Endothelial cell of umbilical vein (primary cell): ENCODE measurements at regions not wholly inside any gene's neighbourhood (a gene's known extent, or its start where the extent isn't known, plus 50 kb on each side); places are given as distances from the start of the nearest gene placed in this dataset.

Experiments
- BruUV-seq: library from RNA; stranded (reverse); fragments of 400-500 nt; replicated peaks from 2 replicates; lab custom pipeline; 2021; lab: Mats Ljungman, UMichigan
- CTCF ChIA-PET: fragments of 300-600, 350-600 bp; sonication (Branson Sonifier 250); formaldehyde crosslinking; loops from one replicate; lab custom pipeline; 2021; ENCODE audit warnings: antibody characterized with exemption, inconsistent platforms; lab: Charles Lee
- POLR2A ChIA-PET: fragments of 300-600, 350-600 bp; sonication (Branson Sonifier 250); formaldehyde crosslinking; loops from one replicate; lab custom pipeline; 2021; ENCODE audit warnings: antibody characterized with exemption, inconsistent platforms; lab: Charles Lee
- DNase-seq: peaks from one replicate; pipeline ENCODE4 v3.0.0-alpha.2; 2011; ENCODE audit warnings: low read depth, low spot score
- FAIRE-seq: peaks from 2 replicates; lab custom pipeline; 2011; peaks lifted over from hg19 to GRCh38; lab: Jason Lieb, UNC
- H2AFZ ChIP-seq: 2 replicates; pipeline ENCODE4 v1.6.0; 2012; ENCODE audit warnings: low read depth, low read length, control low read depth, inconsistent platforms
- H3K27ac ChIP-seq: 2 replicates; pipeline ENCODE4 v1.5.1; 2011; ENCODE audit warnings: low read depth, mild to moderate bottlenecking, control low read depth, low read length, moderate library complexity; ENCODE audit not compliant: insufficient read depth
- H3K27me3 ChIP-seq, 2 experiments: 2 replicates each; pipeline versions ENCODE4 v1.6.0 to v1.6.1; 2011; ENCODE audit warnings: low read length in 2 of 2, mixed read lengths in 1 of 2; ENCODE audit not compliant: control insufficient read depth in 2 of 2, insufficient read depth in 2 of 2
- H3K36me3 ChIP-seq, 2 experiments: 2 replicates in 1 of 2; 3 replicates in 1 of 2; pipeline ENCODE4 v1.5.1; 2011; ENCODE audit warnings: low read length in 2 of 2, mild to moderate bottlenecking in 1 of 2, moderate library complexity in 1 of 2; ENCODE audit not compliant: control insufficient read depth in 2 of 2, insufficient read depth in 2 of 2; ENCODE audit errors: extremely low read depth in 1 of 2
- H3K4me1 ChIP-seq: 3 replicates; pipeline ENCODE4 v1.5.1; 2011; ENCODE audit warnings: mild to moderate bottlenecking, low read length; ENCODE audit not compliant: control insufficient read depth, insufficient read depth; ENCODE audit errors: extremely low read depth
- H3K4me2 ChIP-seq: 2 replicates; pipeline ENCODE4 v1.6.1; 2011; ENCODE audit warnings: low read length, control low read depth, mixed read lengths; ENCODE audit not compliant: insufficient read depth
- H3K4me3 ChIP-seq, 3 experiments: fragments of 200-600 bp in 1 of 3; sonication (generic), shearing (Covaris generic) in 1 of 3; replicated peaks in 1 of 3; 2 replicates each; pipeline ENCODE4 v1.5.1; 2011 to 2016; ENCODE audit warnings: control low read depth in 3 of 3, low read length in 3 of 3, mild to moderate bottlenecking in 2 of 3, inconsistent platforms in 1 of 3, low read depth in 1 of 3, moderate library complexity in 1 of 3; ENCODE audit not compliant: insufficient read depth in 1 of 3
- H3K79me2 ChIP-seq: 2 replicates; pipeline ENCODE4 v1.6.0; 2012; ENCODE audit warnings: low read length, inconsistent platforms; ENCODE audit not compliant: control insufficient read depth, insufficient read depth
- H3K9ac ChIP-seq: replicated peaks from 2 replicates; pipeline ENCODE3; 2011; ENCODE audit warnings: low read length, control low read depth; ENCODE audit not compliant: insufficient read depth; ENCODE audit errors: extremely low read depth
- H3K9me1 ChIP-seq: replicated peaks from 3 replicates; pipeline ENCODE4 v1.6.0; 2011; ENCODE audit warnings: mild to moderate bottlenecking, low read length; ENCODE audit not compliant: control insufficient read depth, insufficient read depth; ENCODE audit errors: extremely low read depth
- H3K9me3 ChIP-seq: replicated peaks from 2 replicates; pipeline ENCODE4 v1.5.1; 2012; ENCODE audit warnings: low read length, inconsistent platforms; ENCODE audit not compliant: control insufficient read depth, insufficient read depth
- H4K20me1 ChIP-seq: replicated peaks from 2 replicates; pipeline ENCODE3; 2011; ENCODE audit warnings: mild to moderate bottlenecking, low read length; ENCODE audit not compliant: control insufficient read depth, insufficient read depth; ENCODE audit errors: extremely low read depth
- CTCF ChIP-seq, 2 donors: IDR thresholded peaks; 1 replicate in 1 of 2; 2 replicates in 1 of 2; pipeline ENCODE4 v1.5.1; 2011; ENCODE audit warnings: low read length in 2 of 2, mild to moderate bottlenecking in 2 of 2, moderate library complexity in 2 of 2, control low read depth in 1 of 2, inconsistent platforms in 1 of 2, low read depth in 1 of 2; ENCODE audit not compliant: insufficient read depth in 1 of 2; ENCODE audit errors: extremely low read depth in 1 of 2
- EZH2 ChIP-seq: IDR thresholded peaks from 2 replicates; pipeline ENCODE4 v1.6.1; 2012; ENCODE audit warnings: borderline replicate concordance, low read depth, mild to moderate bottlenecking, moderate library complexity, low read length, inconsistent platforms; ENCODE audit not compliant: severe bottlenecking
- FOS ChIP-seq: IDR thresholded peaks from 2 replicates; pipeline ENCODE4 v1.6.1; 2011; ENCODE audit warnings: mild to moderate bottlenecking, low read length, moderate library complexity, borderline replicate concordance; ENCODE audit not compliant: insufficient read depth
- GATA2 ChIP-seq: IDR thresholded peaks from 2 replicates; pipeline ENCODE4 v1.7.0; 2011; ENCODE audit warnings: low read depth, mild to moderate bottlenecking, moderate library complexity, mixed read lengths, low read length; ENCODE audit not compliant: insufficient read length, insufficient read depth
- JUN ChIP-seq: IDR thresholded peaks from 2 replicates; pipeline ENCODE4 v1.6.1; 2011; ENCODE audit warnings: borderline replicate concordance, low read depth; ENCODE audit not compliant: insufficient read length, insufficient read depth
- MAX ChIP-seq: IDR thresholded peaks from 2 replicates; pipeline ENCODE4 v1.6.1; 2011; ENCODE audit not compliant: insufficient read depth, insufficient read length
- MYC ChIP-seq: IDR thresholded peaks from one replicate; pipeline ENCODE4 v1.6.1; 2011; ENCODE audit warnings: mild to moderate bottlenecking, low read depth, low read length
- POLR2A ChIP-seq: IDR thresholded peaks from 2 replicates; pipeline ENCODE4 v1.6.1; 2012; ENCODE audit warnings: low read depth, mild to moderate bottlenecking, control low read depth, low read length
- POLR2AphosphoS5 ChIP-seq: IDR thresholded peaks from 2 replicates; pipeline ENCODE4 v1.6.1; 2012; ENCODE audit warnings: low read depth, mild to moderate bottlenecking, control low read depth, low read length, moderate library complexity; ENCODE audit not compliant: insufficient read depth
- dilution Hi-C: fragments of 300-500 bp; cut with MboI; formaldehyde crosslinking; loops from one replicate; pipeline ENCODE4 v1.15.0; 2019; ENCODE audit warnings: low sequenced_read_pairs; ENCODE audit not compliant: extremely low pct_ligation_motif_present
- intact Hi-C: fragments of 100-400 bp; cut with micrococcal nuclease; formaldehyde crosslinking; loops from one replicate; pipeline ENCODE4 v1.10.0; 2022

- POLR2A ChIA-PET: no interaction called here
- intact Hi-C loops (no loop called here), dilution Hi-C loops (no loop called here)
- CTCF ChIA-PET: no interaction called here
- no peak overlapping the region for H2AFZ ChIP-seq
- no peaks in the 10 kb centered on the region for H3K4me1 ChIP-seq
- H3K36me3 ChIP-seq: no peaks in the 10 kb centered on the region
- no peak overlapping the region for H3K4me3 ChIP-seq
- TF ChIP-seq GATA2: no peak
- TF ChIP-seq JUN: no peak
- TF ChIP-seq POLR2AphosphoS5: no peak
- no peak for TF ChIP-seq FOS
- TF ChIP-seq EZH2: no peak
- no peak for TF ChIP-seq POLR2A
- TF ChIP-seq MAX: no peak
- no peak for TF ChIP-seq CTCF (IDR thresholded peaks at IDR 0.05; ENCODE audit: extremely low read depth in 1 of 2, insufficient read depth in 1 of 2, low read depth in 1 of 2, low read length in 2 of 2)
- TF ChIP-seq MYC: no peak
- FAIRE-seq: no peak
- H3K9ac ChIP-seq: no peak overlapping the region
- peaks cover 23% of the 10 kb centered on the region for H3K79me2 ChIP-seq
- no peak overlapping the region for H3K4me2 ChIP-seq
- no peaks in the 10 kb centered on the region for H3K9me1 ChIP-seq
- no peak for DNase-seq
- no peak overlapping the region for H3K27ac ChIP-seq
- no peaks in the 10 kb centered on the region for H4K20me1 ChIP-seq
- H3K9me3 ChIP-seq: no peaks in the 10 kb centered on the region
- BruUV-seq: no TSS peak
- H3K27me3 ChIP-seq: no peaks in the 10 kb centered on the region
Measured at GRCh38 chr13:74064805-74065312, 69.3 kb downstream of the KLF12 start.
